ENCODE measurements at regions not wholly inside any gene's neighbourhood (a gene's known extent, or its start where the extent isn't known, plus 50 kb on each side); places are given as distances from the start of the nearest gene placed in this dataset.

- no peak for TF ChIP-seq CREM (IDR thresholded peaks at IDR 0.05; ENCODE audit: low read depth)
- TF ChIP-seq ZFX (CRISPR knock-in tag; IDR thresholded peaks at IDR 0.05), result no peak
- no peak for TF ChIP-seq ZHX1 (conservative IDR thresholded peaks at IDR 0.05; ENCODE audit: low read length)
- TF ChIP-seq CTCF (IDR thresholded peaks at IDR 0.05 in 2 of 3, conservative IDR thresholded peaks at IDR 0.05 in 1 of 3; ENCODE audit: insufficient read depth in 2 of 3, low read depth in 1 of 3, low read length in 3 of 3), result no peak
- no peak for TF ChIP-seq EHMT2 (IDR thresholded peaks at IDR 0.05)
- TF ChIP-seq ZMIZ1 (IDR thresholded peaks at IDR 0.05; ENCODE audit: low read depth in 2 of 2, low read length in 2 of 2), result no peak
- no peak for TF ChIP-seq XRCC3 (IDR thresholded peaks at IDR 0.05)
- no peak for TF ChIP-seq NFIX (CRISPR knock-in tag; IDR thresholded peaks at IDR 0.05; ENCODE audit: low read depth)
Measured at GRCh38 chr20:12399110-12399836, 481.6 kb downstream of the BTBD3 start.
